Lower lobe of right lung (tissue), 2 donors: ENCODE measurements at regions not wholly inside any gene's neighbourhood (a gene's known extent, or its start where the extent isn't known, plus 50 kb on each side); places are given as distances from the start of the nearest gene placed in this dataset.

Experiments
- ATAC-seq, 2 donors: fragments of 200-7000 bp; cut with Tn5 transposase; one replicate each; pipeline ENCODE4 v1.9.1; 2020 to 2022; ENCODE audit warnings: mild to moderate bottlenecking in 2 of 2, moderate library complexity in 2 of 2
- DNase-seq: peaks from one replicate; pipeline ENCODE4 v3.0.0-alpha.2; 2020
- H3K27ac ChIP-seq: fragments of 200-600 bp; one replicate; pipeline ENCODE4 v1.8.0; 2022
- H3K27me3 ChIP-seq: fragments of 200-600 bp; one replicate; pipeline ENCODE4 v1.8.0; 2022; ENCODE audit warnings: low read depth
- H3K36me3 ChIP-seq: fragments of 200-600 bp; one replicate; pipeline ENCODE4 v1.8.0; 2022; ENCODE audit warnings: mild to moderate bottlenecking
- H3K4me1 ChIP-seq: fragments of 200-600 bp; one replicate; pipeline ENCODE4 v1.8.0; 2022
- H3K4me3 ChIP-seq: fragments of 200-600 bp; one replicate; pipeline ENCODE4 v1.8.0; 2022; ENCODE audit warnings: mild to moderate bottlenecking
- H3K9me3 ChIP-seq: fragments of 200-600 bp; one replicate; pipeline ENCODE4 v1.8.0; 2022
- CTCF ChIP-seq: fragments of 200-600 bp; IDR thresholded peaks from one replicate; pipeline ENCODE4 v1.8.0; 2022; ENCODE audit warnings: antibody characterized with exemption, mild to moderate bottlenecking
- intact Hi-C: fragments of 100-400 bp; cut with DNase I; formaldehyde crosslinking; loops from one replicate; pipeline ENCODE4 v1.11.0; 2022
- donor health status: DM: no; HTN: yes; CAD: no; lungs with severe emphysema.

- Histone ChIP-seq H3K4me1 (peaks cover 11% of the 10 kb centered on the region), H3K36me3 (no peaks in the 10 kb centered on the region), H3K27ac (no peak overlapping the region), H3K27me3 (no peaks in the 10 kb centered on the region), H3K9me3 (no peaks in the 10 kb centered on the region), H3K4me3 (no peak overlapping the region)
- DNase-seq (no peak), ATAC-seq (no peak)
- TF ChIP-seq CTCF: no peak
- intact Hi-C loops: no loop called here
These were observed 134.8 kb upstream of the FUT8 start for GRCh38 chr14:65277580-65278270.

- Histone ChIP-seq H3K27me3 (no peaks in the 10 kb centered on the region), H3K36me3 (no peaks in the 10 kb centered on the region), H3K27ac (no peak overlapping the region), H3K9me3 (no peaks in the 10 kb centered on the region), H3K4me1 (peaks cover 20% of the 10 kb centered on the region), H3K4me3 (no peak overlapping the region)
- no peak for ATAC-seq
- intact Hi-C loops: no loop called here
- TF ChIP-seq CTCF: no peak
- no peak for DNase-seq
These were observed 133.9 kb upstream of the FUT8 start for GRCh38 chr14:65278589-65278988.

DNA sequence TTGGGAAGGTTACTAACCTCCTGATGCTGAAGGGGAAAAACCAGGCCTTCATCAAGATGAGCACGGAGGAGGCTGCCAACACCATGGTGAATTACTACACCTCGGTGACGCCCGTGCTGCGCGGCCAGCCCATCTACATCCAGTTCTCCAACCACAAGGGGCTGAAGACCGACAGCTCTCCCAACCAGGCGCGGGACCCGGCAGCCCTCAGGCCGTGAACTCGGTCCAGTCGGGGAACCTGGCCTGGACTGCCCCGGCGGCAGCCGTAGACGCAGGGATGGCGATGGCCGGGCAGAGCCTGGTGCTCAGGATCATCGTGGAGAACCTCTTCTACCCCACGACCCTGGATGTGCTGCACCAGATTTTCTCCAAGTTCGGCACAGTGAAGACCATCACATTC, 133.0 kb upstream of the FUT8 start:
- Histone ChIP-seq H3K27ac (no peak overlapping the region), H3K36me3 (no peaks in the 10 kb centered on the region), H3K4me1 (peaks cover 20% of the 10 kb centered on the region), H3K27me3 (no peaks in the 10 kb centered on the region), H3K4me3 (no peak overlapping the region), H3K9me3 (no peaks in the 10 kb centered on the region)
- ATAC-seq: no peak
- no peak for TF ChIP-seq CTCF
- intact Hi-C loops: no loop called here
- no peak for DNase-seq

- no peaks in the 10 kb centered on the region for H3K9me3 ChIP-seq
- no peak for ATAC-seq
These were observed 132.6 kb upstream of the FUT8 start for GRCh38 chr14:65279958-65280357.

GRCh38 chr14:65280653-65281052, 131.9 kb upstream of the FUT8 start:
- no peaks in the 10 kb centered on the region for H3K27me3 ChIP-seq
- no peaks in the 10 kb centered on the region for H3K36me3 ChIP-seq
- ATAC-seq: no peak
- DNase-seq: no peak
- intact Hi-C loops: no loop called here
- no peak overlapping the region for H3K4me3 ChIP-seq
- peaks cover 20% of the 10 kb centered on the region for H3K4me1 ChIP-seq
- H3K9me3 ChIP-seq: no peaks in the 10 kb centered on the region
- no peak for TF ChIP-seq CTCF
- no peak overlapping the region for H3K27ac ChIP-seq

More at GRCh38 chr14:65279958-65280357, 132.6 kb upstream of the FUT8 start:
- no peaks in the 10 kb centered on the region for H3K27me3 ChIP-seq
- TF ChIP-seq CTCF: no peak
- H3K4me3 ChIP-seq: no peak overlapping the region
- peaks cover 20% of the 10 kb centered on the region for H3K4me1 ChIP-seq
- no peaks in the 10 kb centered on the region for H3K36me3 ChIP-seq
- intact Hi-C loops: no loop called here
- no peak overlapping the region for H3K27ac ChIP-seq
- DNase-seq: no peak
